NCI-H2196 treated with DMSO at 0.1 percent for 48 hours (cell line): ENCODE measurements at regions not wholly inside any gene's neighbourhood (a gene's known extent, or its start where the extent isn't known, plus 50 kb on each side); places are given as distances from the start of the nearest gene placed in this dataset.
"Not testable (repeated sequence)": the region's sequence is repeated elsewhere in the genome, so short reads cannot be mapped to it uniquely, and the experiment has no call there.

Source experiments
- DNase-seq: peaks from one replicate; lab custom pipeline; 2025; ENCODE audit not compliant: unreplicated experiment; lab: John Stamatoyannopoulos, UW

DNA sequence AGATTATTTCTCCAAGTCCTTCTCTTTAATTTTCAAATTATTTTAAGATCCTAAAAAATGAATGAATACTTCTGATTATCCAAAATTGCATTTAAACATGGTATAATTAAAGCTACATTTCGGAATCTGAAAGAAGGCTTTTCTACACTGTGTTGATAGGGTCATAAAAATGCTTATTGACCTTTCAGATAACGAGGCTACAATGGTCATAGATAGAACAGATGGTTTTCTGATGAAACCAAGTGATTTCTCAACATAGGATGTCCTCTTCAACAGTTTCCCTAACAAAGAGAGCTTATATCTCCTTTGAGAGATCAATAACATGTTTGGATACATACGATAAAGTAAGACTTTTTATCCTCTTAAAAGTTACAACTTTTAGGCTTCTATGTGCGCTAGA is 201.1 kb downstream of the PTH2R start:
- DNase-seq = no peak

DNA sequence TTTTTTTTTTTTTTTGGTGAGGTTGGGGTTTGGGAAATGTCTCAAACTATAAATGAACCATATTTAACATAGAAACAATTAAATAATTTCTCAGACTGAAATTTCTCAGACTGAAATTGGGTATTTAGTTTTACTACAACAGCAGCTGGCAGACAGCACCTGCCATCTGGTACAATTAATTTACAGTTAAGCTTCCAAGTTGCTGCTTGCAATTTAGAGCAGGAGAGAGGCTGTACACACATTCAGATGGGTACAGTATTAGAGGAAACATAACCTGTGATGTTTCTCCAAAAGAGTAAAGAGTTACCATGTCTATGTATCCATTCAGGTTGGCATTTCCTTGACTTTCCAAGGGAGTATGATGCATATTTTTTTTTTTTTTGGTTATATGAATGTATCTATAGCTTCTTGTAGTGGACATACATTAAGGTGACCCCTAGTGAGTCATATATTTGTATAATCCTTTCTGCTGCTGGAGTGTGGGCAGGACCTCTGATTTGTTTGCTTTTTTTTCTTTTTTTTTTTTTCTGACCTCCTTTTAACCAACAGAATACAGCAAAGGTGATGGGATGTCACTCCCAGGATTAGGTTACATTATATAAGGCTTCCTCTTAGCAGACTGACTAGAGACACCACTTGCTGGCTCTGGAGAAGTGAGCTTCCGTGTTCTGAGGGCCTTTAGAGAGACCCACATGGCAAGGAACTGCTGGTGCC is 201.7 kb downstream of the PTH2R start:
- peak; percentile 16 for DNase-seq

DNA sequence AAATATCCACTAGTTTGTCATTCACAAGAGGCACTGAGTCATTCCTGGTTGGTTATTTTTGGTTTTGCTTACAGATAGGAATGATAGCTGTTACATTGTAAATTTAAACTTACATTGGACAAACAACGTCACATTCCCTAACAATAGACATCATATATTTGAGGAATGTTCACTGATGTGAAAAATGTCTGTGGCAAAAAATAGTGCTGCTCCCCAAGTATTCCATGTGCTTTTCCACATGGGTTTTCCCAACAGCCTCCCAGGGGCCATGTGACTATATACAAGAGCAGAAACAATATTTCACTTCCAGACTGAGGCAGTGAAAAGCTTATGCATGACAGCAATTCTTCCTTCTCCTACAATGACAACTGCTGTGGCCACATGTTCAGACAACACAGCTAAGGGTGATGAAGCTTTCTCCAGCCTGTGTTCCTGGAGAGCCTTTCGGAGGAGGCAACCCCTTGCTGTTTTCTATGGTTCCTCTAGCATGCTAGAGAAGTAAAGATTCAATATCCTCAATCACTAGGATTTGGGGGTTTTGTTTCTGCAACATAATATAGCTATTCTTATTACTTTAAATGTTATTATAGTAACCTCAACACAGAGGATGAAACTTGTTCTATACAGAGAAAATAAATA is 202.7 kb downstream of the PTH2R start:
- no peak for DNase-seq

DNA sequence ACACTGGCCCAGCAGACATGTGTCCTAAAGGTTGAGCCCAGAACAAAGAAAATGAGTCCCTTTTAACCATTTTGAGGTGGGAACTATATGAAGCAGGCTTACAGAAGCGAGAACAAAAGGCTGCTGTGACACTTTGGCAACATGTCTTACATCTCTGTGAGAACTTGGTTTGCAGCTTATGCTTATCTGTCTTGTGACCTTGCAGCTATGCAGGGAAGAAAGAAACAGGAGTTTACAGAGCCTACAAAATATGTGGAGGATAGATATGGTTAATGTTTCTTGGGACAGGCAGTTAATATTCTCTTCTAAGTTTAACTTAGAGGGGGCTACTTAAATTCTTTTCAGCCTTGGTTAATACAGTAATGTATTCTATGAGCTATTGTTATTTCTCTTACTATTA is 209.1 kb downstream of the PTH2R start:
- DNase-seq = not testable (repeated sequence)

DNA sequence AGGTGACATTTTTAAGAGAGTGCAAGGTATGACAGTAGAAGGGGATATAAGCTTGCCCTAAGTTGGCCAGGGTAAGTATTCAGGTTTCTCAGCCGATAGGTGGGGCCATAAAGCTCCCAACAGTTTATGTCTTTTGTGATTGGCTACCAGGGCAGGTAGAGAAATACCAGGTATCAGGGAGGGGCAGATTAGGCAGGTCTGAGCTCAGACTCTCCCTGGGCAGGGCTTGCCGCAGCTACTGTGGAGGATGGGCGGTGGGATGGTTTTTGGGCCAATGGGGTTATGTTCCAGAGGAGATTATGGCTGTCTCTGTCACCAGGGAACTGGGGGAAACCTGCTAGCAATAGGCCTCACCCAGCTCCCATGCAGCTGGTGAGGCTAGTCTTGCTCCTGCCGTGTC is 211.6 kb downstream of the PTH2R start:
- no peak for DNase-seq

DNA sequence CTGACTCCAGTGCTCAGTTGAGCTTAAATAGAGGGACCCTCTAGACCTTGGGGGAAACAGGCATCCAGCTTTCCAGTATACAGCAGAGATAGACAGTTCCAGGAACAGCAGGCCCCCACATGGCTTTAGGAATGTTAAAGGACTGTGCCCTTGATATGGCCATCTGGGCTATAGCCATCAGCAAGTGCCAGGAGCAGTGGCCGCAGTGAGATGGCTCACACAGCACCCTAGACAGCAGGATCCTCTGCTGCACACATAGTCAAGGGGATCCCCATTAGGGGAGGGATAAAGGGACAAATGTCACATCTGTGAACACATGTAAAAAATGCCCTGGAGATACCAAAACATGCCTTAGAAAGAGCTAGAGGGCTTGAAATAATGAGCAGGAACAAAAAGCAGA is 213.4 kb downstream of the PTH2R start:
- DNase-seq = no peak

DNA sequence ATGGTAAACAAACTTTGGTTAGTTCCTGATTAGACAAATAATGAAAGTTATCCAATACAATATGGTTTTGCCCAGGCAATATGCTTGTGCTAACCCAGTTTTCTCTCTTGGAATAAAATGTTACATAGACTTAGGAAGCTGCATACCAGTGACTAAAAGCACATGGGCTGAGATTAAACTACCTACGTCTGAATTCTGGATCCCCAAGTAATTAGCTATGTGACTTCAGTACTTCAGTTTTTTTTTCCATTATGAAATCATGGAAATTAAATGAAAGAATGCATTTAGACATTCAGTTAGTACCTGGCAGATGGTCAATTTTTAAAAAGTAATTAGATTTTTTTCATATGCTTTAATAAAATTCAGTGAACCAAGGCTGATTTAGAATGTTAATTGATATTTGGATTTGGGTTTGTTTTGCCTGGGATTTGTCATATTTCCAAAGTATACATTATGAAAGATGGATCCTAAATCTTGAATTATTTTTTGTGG is 213.9 kb downstream of the PTH2R start:
- no peak for DNase-seq

DNA sequence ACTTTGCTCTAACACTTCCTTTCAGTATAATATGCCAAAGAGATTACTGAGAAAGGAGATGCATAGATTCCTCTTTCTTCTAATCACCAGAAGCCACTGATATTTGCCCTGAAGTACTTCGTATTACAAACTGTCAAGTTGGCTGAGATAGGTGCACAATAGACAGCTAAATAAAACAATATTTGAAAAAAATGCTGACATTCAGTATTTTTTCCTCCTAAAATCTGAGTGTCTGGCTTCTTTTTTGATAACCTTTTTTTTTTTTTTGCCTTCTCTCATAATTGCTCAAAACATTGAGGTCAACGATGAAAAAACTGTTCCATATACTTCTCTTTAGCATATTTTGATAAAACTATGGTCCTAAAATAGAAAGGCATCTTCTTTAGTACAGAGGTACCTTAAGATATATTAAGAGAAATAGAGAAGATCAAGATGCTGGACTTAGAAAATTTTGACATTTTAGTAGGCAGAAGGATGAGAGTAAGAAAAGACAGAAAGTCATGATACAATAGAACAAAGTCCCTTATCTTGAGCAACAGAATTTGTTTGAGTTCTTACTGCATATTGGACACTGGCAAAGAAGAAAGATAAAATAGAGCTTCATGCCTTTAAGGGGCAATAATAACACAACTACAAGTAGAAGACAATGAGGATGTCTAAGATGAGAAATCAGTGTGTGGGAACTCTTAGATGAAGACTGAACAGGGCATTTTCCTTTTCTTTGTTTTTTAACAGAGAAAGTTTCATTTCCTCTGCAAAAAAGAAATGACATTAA is 220.7 kb downstream of the PTH2R start:
- no peak for DNase-seq

DNA sequence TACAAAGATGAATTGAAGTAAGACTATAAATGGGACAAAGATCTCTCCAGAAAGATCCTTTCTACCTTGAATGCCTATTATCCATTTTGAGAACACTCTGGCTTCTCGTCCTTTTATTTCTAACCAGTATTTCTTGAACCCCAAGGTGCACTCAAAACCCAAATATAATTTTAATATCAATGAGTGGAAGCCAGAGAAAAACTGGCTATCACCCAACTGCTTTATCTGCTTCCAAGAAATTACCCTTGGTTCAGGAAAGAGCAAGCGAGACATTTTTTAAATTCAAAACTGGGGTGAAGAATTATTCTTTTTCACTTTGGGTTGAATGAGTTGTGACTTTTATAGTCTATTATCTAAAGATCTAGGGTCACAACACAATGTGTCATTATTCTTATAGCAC is 221.3 kb downstream of the PTH2R start:
- DNase-seq = no peak

DNA sequence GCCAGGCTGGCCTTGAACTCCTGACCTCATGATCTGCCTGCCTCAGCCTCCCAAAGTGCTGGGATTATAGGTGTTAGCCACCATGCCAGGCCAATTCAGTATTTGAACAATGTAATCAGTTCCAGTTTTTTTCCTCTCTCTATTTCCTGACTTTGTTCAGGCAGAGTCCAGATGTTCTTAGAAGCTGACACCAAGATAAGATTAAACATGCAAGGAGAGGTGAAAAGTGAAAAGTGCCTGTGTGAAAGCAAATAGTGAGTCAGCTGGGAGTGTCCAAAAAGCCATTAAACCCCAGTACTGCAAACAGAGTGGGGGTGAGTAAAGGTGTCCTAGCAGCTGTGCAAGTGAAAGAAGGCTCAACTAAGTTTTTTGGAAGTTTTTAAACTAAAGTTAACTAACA is 231.5 kb downstream of the PTH2R start:
- no peak for DNase-seq

DNA sequence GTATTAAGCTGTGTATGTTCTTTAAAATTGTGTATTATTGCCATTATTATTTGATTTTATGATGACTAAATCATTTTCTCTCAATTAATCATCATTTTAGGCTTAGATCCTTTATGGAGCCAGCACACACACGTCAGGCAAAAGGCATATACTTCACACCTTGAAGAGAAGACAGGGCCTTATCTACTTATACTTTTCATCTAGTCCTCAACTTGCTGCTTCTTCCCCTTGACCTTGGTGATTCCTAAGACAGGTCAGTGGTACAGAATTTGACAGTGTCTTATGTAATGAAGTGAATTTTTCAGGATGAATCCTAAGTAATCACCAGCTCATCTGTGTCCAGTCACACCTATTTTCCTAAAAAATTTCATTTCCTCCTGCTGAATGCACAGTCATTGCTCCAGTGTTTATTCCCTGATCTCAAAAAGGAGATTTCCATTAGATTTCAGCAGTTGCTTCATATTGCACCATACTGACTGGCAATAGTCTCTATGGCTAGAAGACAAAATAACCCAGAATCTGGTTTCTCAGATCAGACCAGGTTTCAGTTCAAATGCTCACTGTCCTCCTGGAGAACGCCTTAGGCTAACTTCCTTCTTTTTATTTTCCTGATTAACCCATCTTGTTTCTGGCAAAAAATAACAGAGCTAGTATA is 235.7 kb downstream of the PTH2R start:
- DNase-seq = no peak

DNA sequence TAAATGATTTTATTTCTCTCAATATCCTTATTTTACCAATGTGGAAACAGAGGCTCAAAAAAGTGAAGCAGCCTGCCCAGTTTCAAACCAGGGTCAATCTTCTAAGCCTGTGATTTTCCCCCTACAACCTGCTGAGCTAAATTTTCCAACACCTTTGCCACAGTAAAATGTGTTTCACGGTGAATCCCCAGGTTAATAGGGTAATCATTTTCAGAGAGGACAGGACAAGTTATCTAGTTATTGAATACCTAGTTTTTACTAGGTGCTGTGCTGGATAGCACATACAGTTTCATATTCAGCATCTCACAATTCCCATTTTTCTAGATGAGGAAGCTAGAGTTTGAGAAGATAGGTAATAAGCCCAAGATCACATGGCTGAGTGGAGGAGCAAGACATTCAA is 236.6 kb downstream of the PTH2R start:
- DNase-seq = no peak

DNA sequence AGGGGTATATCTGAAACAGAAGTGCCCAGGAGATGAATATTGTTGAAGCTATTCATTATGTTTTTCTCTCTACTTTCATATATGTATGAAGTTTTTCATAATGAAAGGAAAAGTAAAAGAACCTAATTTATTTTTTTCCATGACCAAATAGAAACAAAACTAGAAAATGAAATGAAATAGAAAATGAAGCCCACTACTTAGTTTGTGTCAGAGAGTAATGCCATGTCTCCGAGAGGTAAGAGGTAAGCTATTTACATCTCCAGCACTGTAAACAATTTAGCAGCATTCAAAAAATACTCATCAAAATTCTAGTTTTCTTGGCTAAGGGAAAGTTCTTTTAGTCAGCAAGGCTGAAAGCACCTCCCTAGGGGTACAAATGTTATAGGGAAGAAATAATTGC is 238.6 kb downstream of the PTH2R start:
- DNase-seq = no peak

DNA sequence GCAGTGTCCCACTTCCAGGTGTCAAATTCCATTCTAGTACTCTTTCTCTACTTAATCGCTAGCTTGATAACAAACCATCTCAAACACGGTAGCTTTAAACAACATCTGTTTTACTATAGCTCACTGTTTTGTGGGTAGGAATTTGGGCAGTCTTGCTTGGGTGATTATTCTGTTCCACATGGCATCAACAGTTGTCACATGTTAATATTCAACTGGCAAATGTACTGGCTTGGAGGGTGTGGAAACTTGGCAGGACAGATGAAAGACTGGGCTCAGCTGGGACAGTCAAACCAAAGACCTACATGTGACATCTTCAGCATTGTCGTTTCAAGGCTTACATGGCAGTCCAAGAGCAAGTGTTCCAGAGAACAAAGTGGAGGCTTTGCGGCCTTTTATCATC is 241.8 kb downstream of the PTH2R start:
- no peak for DNase-seq

DNA sequence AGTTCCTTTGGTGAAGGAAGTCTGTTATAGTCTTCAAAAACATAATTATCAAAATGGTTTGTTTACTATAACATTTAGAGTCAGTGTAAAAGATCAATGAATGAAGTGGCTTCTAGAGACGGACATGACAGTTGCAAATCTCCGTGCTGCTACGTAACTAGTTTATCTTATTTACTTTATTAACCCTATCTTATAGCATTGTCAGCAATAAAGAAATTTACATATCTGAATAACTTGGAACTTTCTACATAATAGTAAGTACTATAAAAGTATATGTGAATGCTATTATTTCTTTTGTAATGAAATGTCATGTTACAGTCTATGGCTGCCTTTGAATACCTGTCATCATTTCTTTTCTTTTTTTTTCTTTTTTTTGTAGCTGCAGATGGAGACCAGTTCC is 246.8 kb downstream of the PTH2R start:
- DNase-seq = no peak

DNA sequence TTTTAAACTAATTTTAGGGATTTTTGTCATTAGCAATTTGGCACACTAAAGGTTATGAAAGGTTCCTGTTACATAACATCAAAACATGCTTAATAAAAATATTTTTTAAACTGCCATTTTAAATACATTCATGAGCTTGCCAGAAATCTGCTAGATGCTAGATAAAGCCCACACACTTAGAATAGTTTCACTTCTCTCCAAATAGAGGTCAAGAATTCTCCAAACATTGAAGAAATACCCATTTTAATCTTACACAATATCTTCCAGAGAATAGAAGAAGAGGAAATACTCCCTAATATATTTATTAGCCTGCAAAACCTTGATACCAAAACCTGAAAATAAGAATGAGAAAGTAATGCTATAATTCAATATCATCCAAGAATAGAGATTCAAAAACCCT is 247.5 kb downstream of the PTH2R start:
- no peak for DNase-seq

DNA sequence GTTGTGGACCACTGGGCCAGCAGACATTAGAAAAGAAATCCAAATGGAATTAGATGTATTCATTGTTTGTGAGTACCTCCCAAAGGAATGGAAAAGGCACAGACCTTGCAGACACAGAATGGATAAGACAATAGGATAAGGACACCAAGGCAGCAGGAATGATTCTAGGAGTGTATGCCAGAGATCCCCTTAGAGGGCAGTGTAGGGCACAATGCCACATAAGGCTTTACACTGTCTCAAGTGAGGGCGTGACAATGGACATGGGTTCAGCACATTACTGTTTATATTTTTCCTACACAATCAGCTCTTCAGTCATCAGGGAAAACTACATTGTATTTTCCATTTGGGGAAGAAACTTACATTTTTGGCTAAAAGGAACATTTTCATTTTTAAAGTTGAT is 250.9 kb downstream of the PTH2R start:
- DNase-seq = no peak

DNA sequence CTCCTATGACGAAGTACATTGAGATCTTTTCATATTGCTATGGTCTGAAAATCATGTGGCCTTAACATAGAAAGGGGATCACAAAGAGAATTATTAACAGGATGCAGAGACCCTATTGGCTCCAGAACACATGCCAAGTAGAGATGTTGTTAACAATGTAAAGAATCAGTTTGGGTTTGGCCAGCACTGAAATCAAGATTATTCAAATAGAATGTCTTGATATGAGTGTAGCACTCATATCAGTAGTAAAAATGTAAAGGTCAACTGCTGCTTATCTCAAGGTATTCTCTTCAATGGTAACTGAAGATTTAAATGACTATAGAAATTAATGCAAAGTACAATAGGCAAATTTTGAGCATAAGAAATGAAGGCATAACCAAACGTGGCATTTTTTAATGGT is 262.8 kb downstream of the PTH2R start:
- no peak for DNase-seq

DNA sequence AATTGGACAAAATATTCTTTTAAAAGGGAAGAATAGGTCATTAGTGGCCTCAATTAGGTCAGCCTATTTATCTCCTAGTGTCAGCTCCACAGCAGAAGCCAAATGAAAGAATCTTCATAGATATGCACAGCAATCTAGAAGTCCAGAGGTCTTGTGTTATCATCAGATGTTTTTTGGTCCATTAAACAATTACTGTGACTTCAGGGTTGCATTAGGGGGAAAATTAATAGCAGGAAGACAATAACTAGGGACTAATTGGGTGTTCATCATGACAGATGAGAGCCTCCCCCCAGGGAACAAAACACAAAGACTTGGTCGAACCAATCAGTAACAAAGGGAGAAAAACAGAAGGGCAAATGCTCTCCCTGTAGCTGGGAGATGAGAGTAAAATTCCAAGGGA is 264.7 kb downstream of the PTH2R start:
- DNase-seq = no peak

DNA sequence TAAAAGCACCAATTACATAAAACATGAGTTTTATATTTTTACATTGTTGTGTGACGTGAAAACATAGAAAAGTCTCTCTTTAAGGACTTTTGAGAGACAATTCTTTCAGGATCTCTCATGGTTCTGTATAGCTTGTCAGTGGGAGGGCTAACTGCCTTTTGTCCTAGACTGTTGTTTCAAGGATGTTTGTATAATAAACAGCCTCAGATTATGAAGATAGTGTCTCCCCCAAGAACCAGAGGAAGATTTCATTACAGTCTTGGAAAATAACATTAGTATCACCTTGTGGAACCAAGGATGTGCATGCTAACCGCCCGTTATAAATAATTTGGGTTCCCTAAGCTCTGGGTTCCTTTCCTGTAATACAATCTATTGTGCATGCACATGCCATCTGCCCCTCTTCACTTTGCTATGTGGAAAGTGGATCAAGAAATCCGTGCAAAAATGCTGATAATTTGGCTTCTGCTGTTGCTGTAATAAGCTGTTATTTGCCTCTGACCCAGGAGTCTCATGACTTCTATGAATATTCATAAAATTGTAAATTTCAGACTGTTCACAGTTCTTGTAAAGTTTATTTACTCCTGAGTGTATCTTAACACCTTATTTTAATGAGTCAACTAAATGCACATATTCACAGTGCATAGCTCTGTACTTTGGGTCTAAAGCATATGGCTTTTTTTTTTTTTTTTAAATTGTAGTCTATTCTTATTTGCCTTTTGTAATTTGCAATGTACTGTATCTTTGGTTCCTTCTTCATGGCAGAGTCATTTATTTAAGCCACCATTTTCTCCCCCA is 265.5 kb downstream of the PTH2R start:
- DNase-seq = no peak

DNA sequence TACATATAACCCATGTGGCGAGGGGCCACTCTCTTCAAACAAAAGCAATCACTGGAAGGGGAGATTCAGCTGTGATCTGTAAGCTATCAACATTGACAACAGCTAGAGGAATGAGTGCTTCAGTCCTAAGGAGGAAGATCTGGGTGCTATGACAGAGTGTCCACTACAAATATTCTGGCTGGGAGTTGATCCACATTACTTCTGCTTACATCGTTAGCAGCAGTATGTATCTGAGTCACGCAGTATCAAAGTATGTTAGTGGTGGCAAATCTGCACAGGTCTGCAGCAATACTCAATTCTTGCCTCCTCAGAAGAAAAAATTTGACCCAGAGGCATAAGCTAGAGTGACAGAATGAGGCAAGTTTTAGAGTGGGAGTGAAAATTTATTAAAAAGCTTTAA is 267.0 kb downstream of the PTH2R start:
- DNase-seq = no peak
